HS-27A (cell line): ENCODE measurements at regions not wholly inside any gene's neighbourhood (a gene's known extent, or its start where the extent isn't known, plus 50 kb on each side); places are given as distances from the start of the nearest gene placed in this dataset.

ENCODE experiments used
- DNase-seq: peaks from one replicate; pipeline ENCODE4 v3.0.0-alpha.2; 2012; ENCODE audit warnings: low read depth, missing footprints

GRCh38 chr4:163967263-163967662 lies 472.8 kb downstream of the TMA16 start:
- no peak for DNase-seq

GRCh38 chr4:163967710-163968109 lies 473.2 kb downstream of the TMA16 start:
- no peak for DNase-seq

- DNase-seq: no peak
Measured at GRCh38 chr4:163969291-163969690, 474.8 kb downstream of the TMA16 start.

- no peak for DNase-seq
Measured at GRCh38 chr4:163976588-163976987, 482.1 kb downstream of the TMA16 start.

- DNase-seq: no peak
Measured at GRCh38 chr4:163988391-163988790, 493.9 kb downstream of the TMA16 start.

GRCh38 chr4:163988865-163989264 lies 494.4 kb downstream of the TMA16 start:
- DNase-seq: no peak

- no peak for DNase-seq
Measured at GRCh38 chr4:163991298-163991865, 496.9 kb downstream of the TMA16 start.

- DNase-seq: no peak
Measured at GRCh38 chr4:164009435-164009834, 514.9 kb downstream of the TMA16 start.

- DNase-seq: no peak
Measured at GRCh38 chr4:164011791-164012190, 517.3 kb downstream of the TMA16 start.

- no peak for DNase-seq
Measured at GRCh38 chr4:164012396-164013027, 518.0 kb downstream of the TMA16 start.

- DNase-seq: no peak
Measured at GRCh38 chr4:164021947-164022346, 527.5 kb downstream of the TMA16 start.

GRCh38 chr4:164023214-164023613 lies 528.7 kb downstream of the TMA16 start:
- no peak for DNase-seq

GRCh38 chr4:164027805-164028204 lies 533.3 kb downstream of the TMA16 start:
- DNase-seq: no peak

- DNase-seq: no peak
Measured at GRCh38 chr4:164039482-164039881, 545.0 kb downstream of the TMA16 start.

- no peak for DNase-seq
Measured at GRCh38 chr4:164056426-164057142, 562.1 kb downstream of the TMA16 start.

- no peak for DNase-seq
Measured at GRCh38 chr4:164058776-164059445, 564.4 kb downstream of the TMA16 start.

GRCh38 chr4:164060456-164060855 lies 566.0 kb downstream of the TMA16 start:
- DNase-seq: no peak

- DNase-seq: no peak
Measured at GRCh38 chr4:164068392-164068791, 573.9 kb downstream of the TMA16 start.

- no peak for DNase-seq
Measured at GRCh38 chr4:164070625-164071024, 576.1 kb downstream of the TMA16 start.

GRCh38 chr4:164081371-164081770 lies 586.9 kb downstream of the TMA16 start:
- DNase-seq: no peak

GRCh38 chr4:164081801-164082200 lies 587.3 kb downstream of the TMA16 start:
- no peak for DNase-seq

- no peak for DNase-seq
Measured at GRCh38 chr4:164087733-164088132, 593.2 kb downstream of the TMA16 start.
